Loucy (cell line): ENCODE measurements at regions not wholly inside any gene's neighbourhood (a gene's known extent, or its start where the extent isn't known, plus 50 kb on each side); places are given as distances from the start of the nearest gene placed in this dataset.

ENCODE experiments used
- H2AFZ ChIP-seq: fragments of 200-600 bp; sonication (generic); 2 replicates; pipeline ENCODE4 v1.6.0; 2016; ENCODE audit warnings: antibody characterized with exemption, mild to moderate bottlenecking, low read length, moderate library complexity
- H3F3A ChIP-seq: fragments of 200-600 bp; 2 replicates; pipeline ENCODE4 v1.6.0; 2016; ENCODE audit warnings: antibody characterized with exemption, low read depth, mild to moderate bottlenecking
- H3K27me3 ChIP-seq: fragments of 200-600 bp; sonication (generic); 2 replicates; pipeline ENCODE4 v1.6.1; 2014; ENCODE audit warnings: low read length, mild to moderate bottlenecking; ENCODE audit not compliant: insufficient read depth, poor library complexity, severe bottlenecking
- H3K36me3 ChIP-seq: fragments of 200-600 bp; sonication (generic); 2 replicates; pipeline ENCODE4 v1.6.1; 2016; ENCODE audit warnings: low read length; ENCODE audit not compliant: insufficient read depth
- H3K4me1 ChIP-seq: fragments of 200-600 bp; sonication (generic); 2 replicates; pipeline ENCODE4 v1.5.1; 2014; ENCODE audit warnings: low read length, mild to moderate bottlenecking; ENCODE audit not compliant: insufficient read depth, poor library complexity, severe bottlenecking
- H3K4me2 ChIP-seq: fragments of 200-600 bp; sonication (generic); 2 replicates; pipeline ENCODE4 v1.6.0; 2014; ENCODE audit warnings: antibody characterized with exemption, low read length, low read depth, mild to moderate bottlenecking; ENCODE audit not compliant: poor library complexity, severe bottlenecking
- H3K4me3 ChIP-seq: fragments of 200-600 bp; sonication (generic); 2 replicates; pipeline ENCODE4 v1.5.1; 2014; ENCODE audit warnings: low read length, mild to moderate bottlenecking, mixed read lengths; ENCODE audit not compliant: poor library complexity, severe bottlenecking
- H3K79me2 ChIP-seq: fragments of 200-600 bp; sonication (generic); 2 replicates; pipeline ENCODE4 v1.6.1; 2014; ENCODE audit warnings: low read length; ENCODE audit not compliant: insufficient read depth
- H3K9ac ChIP-seq: fragments of 200-600 bp; sonication (generic); 2 replicates; pipeline ENCODE4 v1.6.0; 2014; ENCODE audit warnings: mild to moderate bottlenecking, low read depth, low read length, moderate library complexity; ENCODE audit not compliant: poor library complexity, severe bottlenecking
- H3K9me2 ChIP-seq: fragments of 200-600 bp; sonication (generic); replicated peaks from 2 replicates; pipeline ENCODE4 v1.6.1; 2016; ENCODE audit warnings: low read depth, low read length, mixed read lengths
- H3K9me3 ChIP-seq: fragments of 200-600 bp; sonication (generic); 2 replicates; pipeline ENCODE4 v1.6.1; 2014; ENCODE audit warnings: mild to moderate bottlenecking, antibody characterized with exemption, low read length, low read depth; ENCODE audit not compliant: insufficient read depth
- H4K20me1 ChIP-seq: fragments of 200-600 bp; sonication (generic); 2 replicates; pipeline ENCODE4 v1.6.0; 2014; ENCODE audit warnings: antibody characterized with exemption, low read length, mild to moderate bottlenecking; ENCODE audit not compliant: insufficient read depth, poor library complexity, severe bottlenecking
- EZH2phosphoT487 ChIP-seq: fragments of 200-600 bp; IDR thresholded peaks from 2 replicates; pipeline ENCODE4 v1.6.1; 2018; ENCODE audit warnings: antibody characterized with exemption, mild to moderate bottlenecking, moderate library complexity, borderline replicate concordance
- TF ChIP-seq, protein P1 (sequence below): fragments of 200-600 bp; sonication (generic); conservative IDR thresholded peaks from 2 replicates; pipeline ENCODE4 v1.5.1; 2014; ENCODE audit warnings: mild to moderate bottlenecking, antibody characterized with exemption, low read length

GRCh38 chr6:48486876-48487275, 375.9 kb upstream of the PTCHD4 start:
- H3K9me3 ChIP-seq = no peaks in the 10 kb centered on the region
- no peaks in the 10 kb centered on the region for H3K36me3 ChIP-seq
- no peaks in the 10 kb centered on the region for H4K20me1 ChIP-seq
- no peaks in the 10 kb centered on the region for H3K9me2 ChIP-seq
- no peak overlapping the region for H3K4me3 ChIP-seq
- no peaks in the 10 kb centered on the region for H3F3A ChIP-seq
- H2AFZ ChIP-seq = no peak overlapping the region
- no peak overlapping the region for H3K9ac ChIP-seq
- H3K4me2 ChIP-seq = no peak overlapping the region
- H3K79me2 ChIP-seq = no peaks in the 10 kb centered on the region
- H3K27me3 ChIP-seq = no peaks in the 10 kb centered on the region
- TF ChIP-seq EZH2phosphoT487 = no peak
- TF ChIP-seq, protein P1, sequence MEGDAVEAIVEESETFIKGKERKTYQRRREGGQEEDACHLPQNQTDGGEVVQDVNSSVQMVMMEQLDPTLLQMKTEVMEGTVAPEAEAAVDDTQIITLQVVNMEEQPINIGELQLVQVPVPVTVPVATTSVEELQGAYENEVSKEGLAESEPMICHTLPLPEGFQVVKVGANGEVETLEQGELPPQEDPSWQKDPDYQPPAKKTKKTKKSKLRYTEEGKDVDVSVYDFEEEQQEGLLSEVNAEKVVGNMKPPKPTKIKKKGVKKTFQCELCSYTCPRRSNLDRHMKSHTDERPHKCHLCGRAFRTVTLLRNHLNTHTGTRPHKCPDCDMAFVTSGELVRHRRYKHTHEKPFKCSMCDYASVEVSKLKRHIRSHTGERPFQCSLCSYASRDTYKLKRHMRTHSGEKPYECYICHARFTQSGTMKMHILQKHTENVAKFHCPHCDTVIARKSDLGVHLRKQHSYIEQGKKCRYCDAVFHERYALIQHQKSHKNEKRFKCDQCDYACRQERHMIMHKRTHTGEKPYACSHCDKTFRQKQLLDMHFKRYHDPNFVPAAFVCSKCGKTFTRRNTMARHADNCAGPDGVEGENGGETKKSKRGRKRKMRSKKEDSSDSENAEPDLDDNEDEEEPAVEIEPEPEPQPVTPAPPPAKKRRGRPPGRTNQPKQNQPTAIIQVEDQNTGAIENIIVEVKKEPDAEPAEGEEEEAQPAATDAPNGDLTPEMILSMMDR = no peak
- no peaks in the 10 kb centered on the region for H3K4me1 ChIP-seq

DNA sequence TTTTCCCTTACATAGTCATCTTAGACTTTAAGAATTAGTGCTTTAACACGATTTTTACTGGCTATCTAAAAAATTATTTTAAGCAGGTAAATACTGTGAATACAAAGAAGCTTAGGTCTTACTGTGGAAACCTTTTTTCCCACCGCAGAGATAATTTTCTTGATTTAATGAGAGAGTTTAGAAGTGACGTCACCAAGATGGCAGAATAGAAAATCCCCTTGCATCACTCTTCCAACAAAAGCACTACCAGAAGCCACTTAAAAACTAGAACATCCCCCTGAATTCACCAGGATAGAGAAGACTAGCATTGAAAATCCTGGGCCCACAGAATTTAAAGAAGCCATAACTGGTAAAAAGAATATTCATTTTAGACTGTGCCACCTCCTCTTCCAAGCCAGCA, 375.4 kb upstream of the PTCHD4 start:
- H4K20me1 ChIP-seq = no peaks in the 10 kb centered on the region

GRCh38 chr6:48476257-48476656, 365.3 kb upstream of the PTCHD4 start:
- no peak overlapping the region for H2AFZ ChIP-seq
- no peaks in the 10 kb centered on the region for H3K79me2 ChIP-seq
- no peaks in the 10 kb centered on the region for H3F3A ChIP-seq
- H4K20me1 ChIP-seq = no peaks in the 10 kb centered on the region
- H3K4me3 ChIP-seq = no peak overlapping the region
- TF ChIP-seq, protein P1 = peak; percentile 46
- TF ChIP-seq EZH2phosphoT487 = no peak
- H3K9ac ChIP-seq = no peak overlapping the region
- H3K4me1 ChIP-seq = no peaks in the 10 kb centered on the region
- H3K9me2 ChIP-seq = no peaks in the 10 kb centered on the region
- no peaks in the 10 kb centered on the region for H3K36me3 ChIP-seq
- no peaks in the 10 kb centered on the region for H3K9me3 ChIP-seq
- H3K4me2 ChIP-seq = no peak overlapping the region
- no peaks in the 10 kb centered on the region for H3K27me3 ChIP-seq

More for the DNA sequence above, 375.4 kb upstream of the PTCHD4 start:
- H3K4me2 ChIP-seq = no peak overlapping the region
- H3K4me3 ChIP-seq = no peak overlapping the region
- no peaks in the 10 kb centered on the region for H3K36me3 ChIP-seq
- no peaks in the 10 kb centered on the region for H3K9me3 ChIP-seq
- TF ChIP-seq, protein P1 = no peak
- no peak for TF ChIP-seq EZH2phosphoT487
- no peaks in the 10 kb centered on the region for H3K4me1 ChIP-seq
- H3F3A ChIP-seq = no peaks in the 10 kb centered on the region
- no peak overlapping the region for H2AFZ ChIP-seq
- no peaks in the 10 kb centered on the region for H3K9me2 ChIP-seq
- no peaks in the 10 kb centered on the region for H3K27me3 ChIP-seq
- H3K9ac ChIP-seq = no peak overlapping the region
- no peaks in the 10 kb centered on the region for H3K79me2 ChIP-seq
